Testis (tissue), 2 donors: ENCODE measurements at regions not wholly inside any gene's neighbourhood (a gene's known extent, or its start where the extent isn't known, plus 50 kb on each side); places are given as distances from the start of the nearest gene placed in this dataset.
"Not testable (repeated sequence)": the region's sequence is repeated elsewhere in the genome, so short reads cannot be mapped to it uniquely, and the experiment has no call there.

Experiments
- DNase-seq: peaks from one replicate; pipeline ENCODE4 v3.0.0-alpha.2; 2019
- H3K27ac ChIP-seq, 2 donors: fragments of 200-600 bp; sonication (generic); one replicate each; pipeline ENCODE4 v1.5.1; 2019
- H3K27me3 ChIP-seq: fragments of 200-600 bp; sonication (generic); one replicate; pipeline ENCODE4 v1.5.1; 2019
- H3K36me3 ChIP-seq: fragments of 200-600 bp; sonication (generic); one replicate; pipeline ENCODE4 v1.5.1; 2017; ENCODE audit warnings: low read depth; ENCODE audit errors: missing control alignments
- H3K4me1 ChIP-seq: fragments of 200-600 bp; sonication (generic); one replicate; pipeline ENCODE4 v1.5.1; 2019
- H3K4me3 ChIP-seq, 2 donors: fragments of 200-600 bp; sonication (generic); one replicate each; pipeline ENCODE4 v1.5.1; 2017 to 2019
- H3K9me3 ChIP-seq: fragments of 200-600 bp; sonication (generic); one replicate; pipeline ENCODE4 v1.5.1; 2017
- POLR2A ChIP-seq: fragments of 450-650 bp; IDR thresholded peaks from one replicate; pipeline ENCODE4 v1.6.1; 2017; ENCODE audit warnings: antibody characterized with exemption, mild to moderate bottlenecking, moderate library complexity
- WGBS, 2 donors: methylation state at CpG; one replicate each; pipeline ENCODE4 v1.1.5; 2018; 5-methylcytosine and 5-hydroxymethylcytosine counted together
- intact Hi-C: fragments of 100-400 bp; cut with DNase I; formaldehyde crosslinking; loops from one replicate; pipeline ENCODE4 v1.15.1; 2023; ENCODE audit warnings: low total_unique reads
- TF ChIP-seq, protein P1 (sequence below), 3 experiments: fragments of 450-650 bp in 2 of 3; fragments of 200-600 bp in 1 of 3; sonication (generic) in 1 of 3; IDR thresholded peaks; one replicate each; pipeline ENCODE4 v1.5.1; 2016 to 2019; ENCODE audit warnings: antibody characterized with exemption in 3 of 3, mild to moderate bottlenecking in 2 of 3, moderate library complexity in 1 of 3

DNA sequence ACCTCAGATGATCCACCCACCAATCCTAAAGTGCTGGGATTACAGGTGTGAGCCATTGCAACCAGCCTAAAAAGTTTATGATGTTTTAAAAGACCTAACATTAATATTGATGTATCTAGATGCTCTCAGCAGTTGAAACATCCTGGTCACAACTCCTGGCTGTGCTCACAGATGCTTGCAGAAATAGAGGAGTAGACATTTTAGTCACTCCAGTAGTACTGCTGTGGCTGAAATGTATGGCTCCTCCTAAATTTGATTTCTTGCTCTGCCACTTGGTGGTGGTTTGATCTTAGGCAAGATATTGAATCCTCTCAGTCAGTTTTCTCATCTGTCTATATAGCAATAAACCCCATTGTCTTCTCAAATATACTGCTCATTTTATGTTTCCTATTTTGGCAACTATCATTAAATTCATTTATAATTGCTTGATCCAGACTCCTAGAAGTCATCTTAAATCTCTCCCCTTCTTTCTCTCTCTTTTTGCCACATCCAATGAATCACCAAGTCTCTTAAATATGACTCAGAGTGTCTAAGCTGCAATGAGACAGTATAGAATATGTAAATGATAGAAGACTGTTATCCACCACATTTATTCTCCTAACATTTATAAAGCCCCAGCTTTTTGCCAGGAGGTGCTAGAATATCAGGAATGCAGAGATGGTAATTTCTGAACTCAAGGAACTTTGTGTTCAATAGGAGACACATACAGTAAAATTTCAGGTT lies 78.1 kb upstream of the NRBF2 start:
- Histone ChIP-seq H3K27me3 (no peaks in the 10 kb centered on the region), H3K4me1 (no peaks in the 10 kb centered on the region), H3K4me3 (no peak overlapping the region), H3K27ac (no peak overlapping the region), H3K9me3 (no peaks in the 10 kb centered on the region), H3K36me3 (no peaks in the 10 kb centered on the region)
- no peak for DNase-seq
- intact Hi-C loops, result no loop called here
- no peak for TF ChIP-seq POLR2A
- TF ChIP-seq, protein P1, sequence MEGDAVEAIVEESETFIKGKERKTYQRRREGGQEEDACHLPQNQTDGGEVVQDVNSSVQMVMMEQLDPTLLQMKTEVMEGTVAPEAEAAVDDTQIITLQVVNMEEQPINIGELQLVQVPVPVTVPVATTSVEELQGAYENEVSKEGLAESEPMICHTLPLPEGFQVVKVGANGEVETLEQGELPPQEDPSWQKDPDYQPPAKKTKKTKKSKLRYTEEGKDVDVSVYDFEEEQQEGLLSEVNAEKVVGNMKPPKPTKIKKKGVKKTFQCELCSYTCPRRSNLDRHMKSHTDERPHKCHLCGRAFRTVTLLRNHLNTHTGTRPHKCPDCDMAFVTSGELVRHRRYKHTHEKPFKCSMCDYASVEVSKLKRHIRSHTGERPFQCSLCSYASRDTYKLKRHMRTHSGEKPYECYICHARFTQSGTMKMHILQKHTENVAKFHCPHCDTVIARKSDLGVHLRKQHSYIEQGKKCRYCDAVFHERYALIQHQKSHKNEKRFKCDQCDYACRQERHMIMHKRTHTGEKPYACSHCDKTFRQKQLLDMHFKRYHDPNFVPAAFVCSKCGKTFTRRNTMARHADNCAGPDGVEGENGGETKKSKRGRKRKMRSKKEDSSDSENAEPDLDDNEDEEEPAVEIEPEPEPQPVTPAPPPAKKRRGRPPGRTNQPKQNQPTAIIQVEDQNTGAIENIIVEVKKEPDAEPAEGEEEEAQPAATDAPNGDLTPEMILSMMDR (IDR thresholded peaks at IDR 0.05), result no peak

DNA sequence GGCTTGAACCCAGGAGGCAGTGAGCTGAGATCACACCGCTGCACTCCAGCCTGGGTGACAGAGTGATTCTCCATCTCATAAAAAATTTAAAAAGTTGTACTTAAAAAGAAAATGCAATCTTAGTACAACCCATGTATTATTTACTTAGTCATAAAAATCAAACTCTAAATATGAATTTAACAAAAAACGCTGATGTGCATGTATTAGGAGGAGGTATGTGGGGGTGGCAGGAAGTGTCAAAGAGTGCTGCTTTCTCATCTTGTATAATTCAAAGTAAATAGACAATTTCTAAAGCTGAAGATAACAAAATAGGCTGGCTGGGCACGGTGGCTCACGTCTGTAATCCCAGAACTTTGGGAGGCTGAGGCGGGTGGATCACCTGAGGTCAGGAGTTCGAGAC lies 81.0 kb upstream of the NRBF2 start:
- WGBS, 2 donors, result 67 to 72% methylated on average over 6 of the region's 6 CpGs
- TF ChIP-seq POLR2A, result no peak
- no peak for DNase-seq
- Histone ChIP-seq H3K27me3 (no peaks in the 10 kb centered on the region), H3K36me3 (no peaks in the 10 kb centered on the region), H3K4me1 (no peaks in the 10 kb centered on the region), H3K4me3 (no peak overlapping the region), H3K27ac (no peak overlapping the region), H3K9me3 (no peaks in the 10 kb centered on the region)
- intact Hi-C loops, result no loop called here

- no peaks in the 10 kb centered on the region for H3K9me3 ChIP-seq
- WGBS, 2 donors, result 65 to 71% methylated on average over 4 of the region's 4 CpGs
- no peak for TF ChIP-seq POLR2A
- TF ChIP-seq, protein P1 (IDR thresholded peaks at IDR 0.05), result no peak
- H3K27ac ChIP-seq, result no peak overlapping the region
- no peak for DNase-seq
- intact Hi-C loops, result no loop called here
- H3K4me3 ChIP-seq, result no peak overlapping the region
- H3K4me1 ChIP-seq, result no peaks in the 10 kb centered on the region
- H3K36me3 ChIP-seq, result no peaks in the 10 kb centered on the region
- no peaks in the 10 kb centered on the region for H3K27me3 ChIP-seq
Observed at GRCh38 chr10:63042256-63042655, 90.9 kb upstream of the NRBF2 start.

- H3K4me1 ChIP-seq, H3K27me3 ChIP-seq, intact Hi-C loops, H3K27ac ChIP-seq, H3K36me3 ChIP-seq, H3K9me3 ChIP-seq: not testable (repeated sequence)
- H3K4me3 ChIP-seq, result peak overlapping the region; percentile 26 to 44
- 63 to 78% methylated on average over 2 to 39 of the region's 42 CpGs for WGBS, 2 donors
- peak; percentile 20 for DNase-seq
Observed at GRCh38 chr10:63033616-63034185, 99.4 kb upstream of the NRBF2 start.

GRCh38 chr10:63030536-63030935 lies 102.6 kb upstream of the NRBF2 start:
- Histone ChIP-seq H3K27me3 (no peaks in the 10 kb centered on the region), H3K4me1 (no peaks in the 10 kb centered on the region), H3K27ac (no peak overlapping the region), H3K9me3 (no peaks in the 10 kb centered on the region), H3K4me3 (no peak overlapping the region), H3K36me3 (no peaks in the 10 kb centered on the region)
- TF ChIP-seq POLR2A, result no peak
- TF ChIP-seq, protein P1 (IDR thresholded peaks at IDR 0.05), result no peak
- WGBS, 2 donors, result 76 to 78% methylated on average over 4 of the region's 4 CpGs
- no peak for DNase-seq
- intact Hi-C loops, result no loop called here

DNA sequence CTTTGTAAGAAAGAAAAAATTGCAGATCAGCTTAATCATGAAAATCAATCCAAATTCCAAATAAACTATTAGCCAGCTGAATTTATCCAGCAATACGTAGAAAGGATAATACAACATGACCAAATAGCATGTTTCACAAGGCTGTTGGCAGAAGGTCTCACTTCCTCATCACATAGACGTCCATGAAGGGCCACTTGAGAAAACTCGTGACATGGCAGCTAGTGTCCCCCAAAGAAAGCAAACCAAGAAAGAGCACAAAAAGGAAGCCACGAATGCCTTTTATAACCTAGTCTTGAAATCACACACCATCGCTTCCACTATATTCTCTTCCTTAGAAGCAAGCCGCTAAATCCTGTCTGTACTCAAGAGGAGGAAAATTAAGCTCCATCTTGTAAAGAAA lies 105.6 kb upstream of the NRBF2 start:
- no peak for DNase-seq
- Histone ChIP-seq H3K9me3 (no peaks in the 10 kb centered on the region), H3K4me1 (no peaks in the 10 kb centered on the region), H3K4me3 (no peak overlapping the region), H3K27me3 (no peaks in the 10 kb centered on the region), H3K27ac (no peak overlapping the region), H3K36me3 (no peaks in the 10 kb centered on the region)
- intact Hi-C loops, result no loop called here
- WGBS, 2 donors, result 86 to 92% methylated on average over 6 of the region's 6 CpGs
- no peak for TF ChIP-seq POLR2A
- TF ChIP-seq, protein P1 (IDR thresholded peaks at IDR 0.05), result no peak
